Adrenal gland (tissue), 9 donors: ENCODE measurements at regions not wholly inside any gene's neighbourhood (a gene's known extent, or its start where the extent isn't known, plus 50 kb on each side); places are given as distances from the start of the nearest gene placed in this dataset.

Source experiments
- DNase-seq, 7 donors: peaks; one replicate each; pipeline ENCODE4 v3.0.0-alpha.2; 2019 to 2020
- H3K27ac ChIP-seq, 5 donors: fragments of 200-600 bp; sonication (generic) in 4 of 5; 1 replicate in 3 of 5; 2 replicates in 2 of 5; pipeline versions ENCODE4 v1.5.1 to v1.8.0; 2016 to 2020; ENCODE audit warnings: mild to moderate bottlenecking in 1 of 5
- H3K27me3 ChIP-seq: fragments of 200-600 bp; 2 replicates; pipeline ENCODE4 v1.8.0; 2021
- H3K36me3 ChIP-seq, 2 donors: fragments of 200-600 bp; replicated peaks in 1 of 2; 1 replicate in 1 of 2; 2 replicates in 1 of 2; pipeline versions ENCODE4 v1.5.1 to v1.8.0; 2018 to 2022
- H3K4me1 ChIP-seq, 2 donors: fragments of 200-600 bp; replicated peaks in 1 of 2; 1 replicate in 1 of 2; 2 replicates in 1 of 2; pipeline versions ENCODE4 v1.5.1 to v1.8.0; 2018 to 2021
- H3K4me3 ChIP-seq, 4 donors: fragments of 200-600 bp; sonication (generic) in 3 of 4; one replicate each; pipeline ENCODE4 v1.5.1; 2016 to 2018
- H3K9me3 ChIP-seq, 3 donors: fragments of 200-600 bp; sonication (generic) in 1 of 3; replicated peaks in 1 of 3; 1 replicate in 2 of 3; 2 replicates in 1 of 3; pipeline versions ENCODE4 v1.5.1 to v1.8.0; 2016 to 2021
- CTCF ChIP-seq, 6 experiments: fragments of 450-650 bp in 4 of 6; fragments of 200-600 bp in 2 of 6; sonication (generic) in 1 of 6; IDR thresholded peaks; 1 replicate in 5 of 6; 2 replicates in 1 of 6; pipeline versions ENCODE4 v1.5.1 to v1.8.0; 2016 to 2021; ENCODE audit warnings: antibody characterized with exemption in 6 of 6, mild to moderate bottlenecking in 2 of 6, moderate library complexity in 1 of 6
- POLR2A ChIP-seq, 2 donors: fragments of 450-650 bp; IDR thresholded peaks; one replicate each; pipeline ENCODE4 v1.6.1; 2017; ENCODE audit warnings: antibody characterized with exemption in 2 of 2, mild to moderate bottlenecking in 2 of 2, moderate library complexity in 1 of 2
- WGBS, 4 donors: extraction: QIAGEN DNeasy Blood & Tissue Kit in 2 of 4; methylation state at CpG; one replicate each; pipeline versions ENCODE4 v1.1.5 to v1.1.7; 2013 to 2017; 5-methylcytosine and 5-hydroxymethylcytosine counted together
- intact Hi-C, 2 donors: fragments of 100-400 bp; cut with DNase I; formaldehyde crosslinking; loops; one replicate each; pipeline versions ENCODE4 v1.14.1 to v1.15.0; 2022 to 2023
- donor health status: healthy with polysubstance abuse.
- donor health status: Bipolar disorder and iron deficiency.
- donor health status: DM: yes; HTN: yes; CAD: no.
- donor health status: DM: no; HTN: no; CAD: no.
- donor health status: DM: no; HTN: no; CAD: no.

DNA sequence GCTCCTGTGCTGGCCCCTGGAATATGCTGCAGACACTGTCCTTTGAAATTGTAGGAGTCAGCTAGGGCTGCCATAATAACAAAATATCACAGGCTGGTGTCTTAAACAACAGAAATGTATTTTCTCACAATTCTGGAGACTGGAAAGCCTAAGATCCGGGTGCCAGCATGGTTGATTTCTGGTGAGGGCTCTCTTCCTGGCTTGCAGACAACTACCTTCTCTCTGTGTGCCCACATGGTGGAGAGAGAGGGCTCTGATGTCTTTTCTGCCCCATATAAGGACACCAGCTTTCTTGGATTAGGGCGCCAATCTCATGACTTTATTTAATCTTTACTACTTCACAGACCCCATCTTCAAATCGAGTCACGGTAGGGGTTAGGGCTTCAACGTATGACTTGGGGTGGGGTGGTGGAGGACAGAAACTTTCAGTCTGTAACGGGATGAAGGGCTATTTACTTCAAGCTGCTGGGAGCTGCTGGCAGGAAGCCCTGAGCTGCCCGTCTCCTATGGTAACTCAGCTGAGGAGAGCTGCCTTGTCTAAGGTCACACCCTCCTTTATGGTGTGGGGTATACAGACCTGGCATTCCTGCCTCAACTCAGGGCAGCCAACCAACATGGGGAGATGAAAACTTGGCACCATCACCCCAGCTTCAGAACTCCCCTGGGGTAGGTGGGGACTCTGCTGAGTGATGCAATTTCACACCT lies 142.9 kb upstream of the ZBED5 start:
- intact Hi-C loops, result no loop called here
- TF ChIP-seq CTCF (IDR thresholded peaks at IDR 0.05) (no peak), POLR2A (IDR thresholded peaks at IDR 0.05) (no peak)
- Histone ChIP-seq H3K4me3 (no peak overlapping the region), H3K36me3 (no peaks in the 10 kb centered on the region), H3K27ac (no peak overlapping the region), H3K9me3 (no peaks in the 10 kb centered on the region), H3K4me1 (no peaks in the 10 kb centered on the region), H3K27me3 (no peaks in the 10 kb centered on the region)
- whole genome bisulfite sequencing, 4 donors, result 72 to 92% (median 76%) methylated on average over 6 to 7 of the region's 7 CpGs
- DNase-seq, result no peak

- intact Hi-C loops, result no loop called here
- no peaks in the 10 kb centered on the region for H3K36me3 ChIP-seq
- WGBS, 4 donors, result 65 to 76% (median 73%) methylated on average over 5 of the region's 5 CpGs
- H3K4me3 ChIP-seq, result no peak overlapping the region
- H3K27me3 ChIP-seq, result no peaks in the 10 kb centered on the region
- H3K27ac ChIP-seq, result no peak overlapping the region
- no peak for TF ChIP-seq CTCF (IDR thresholded peaks at IDR 0.05)
- no peak for TF ChIP-seq POLR2A (IDR thresholded peaks at IDR 0.05)
- H3K4me1 ChIP-seq, result no peaks in the 10 kb centered on the region
- no peak for DNase-seq
- no peaks in the 10 kb centered on the region for H3K9me3 ChIP-seq
Observed at GRCh38 chr11:10998674-10999073, 140.8 kb upstream of the ZBED5 start.

DNA sequence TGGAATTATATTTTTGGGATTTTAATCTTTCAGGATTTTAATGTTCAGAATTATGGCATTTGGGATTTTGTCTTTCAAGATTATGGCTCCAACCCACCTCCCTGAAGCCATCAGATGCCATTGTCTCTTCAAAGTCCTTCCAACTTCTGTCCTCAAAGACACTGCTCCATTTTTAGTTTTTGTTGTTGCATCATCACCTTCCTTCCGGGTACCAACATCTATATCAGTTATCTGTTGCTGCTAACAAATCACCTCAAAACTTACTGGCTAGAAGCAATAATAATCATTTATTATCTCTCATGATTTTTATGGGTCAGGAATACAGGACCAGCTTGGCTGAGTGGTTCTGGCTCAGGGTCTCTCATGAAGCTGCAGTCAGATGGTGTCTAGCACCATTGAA lies 138.8 kb upstream of the ZBED5 start:
- H3K4me1 ChIP-seq, result no peaks in the 10 kb centered on the region
- H3K4me3 ChIP-seq, result no peak overlapping the region
- intact Hi-C loops, result no loop called here
- no peaks in the 10 kb centered on the region for H3K27me3 ChIP-seq
- no peak overlapping the region for H3K27ac ChIP-seq
- no peak for TF ChIP-seq POLR2A (IDR thresholded peaks at IDR 0.05)
- no peak for TF ChIP-seq CTCF (IDR thresholded peaks at IDR 0.05)
- DNase-seq, result no peak
- 30 to 75% (median 55%) methylated on average over 1 of the region's 1 CpG for WGBS, 4 donors
- no peaks in the 10 kb centered on the region for H3K36me3 ChIP-seq
- H3K9me3 ChIP-seq, result no peaks in the 10 kb centered on the region

DNA sequence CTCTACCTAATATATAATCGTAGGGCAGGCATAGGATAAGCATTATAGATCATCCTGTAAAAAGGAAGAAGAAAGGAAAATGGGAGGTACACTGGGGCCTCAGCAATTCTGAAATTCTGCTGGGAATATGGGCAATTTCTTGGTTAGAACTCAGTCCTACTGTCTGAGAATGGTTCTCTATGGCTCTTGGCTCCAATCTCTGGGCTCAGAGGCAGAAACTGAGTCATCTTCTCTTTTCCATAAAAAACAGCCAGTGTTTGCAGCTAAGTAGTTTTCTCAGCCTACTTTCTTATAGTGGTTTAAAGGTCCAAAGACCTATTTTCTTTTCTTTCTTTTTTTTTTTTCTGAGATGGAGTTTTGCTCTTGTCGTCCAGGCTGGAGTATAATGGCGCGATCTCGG lies 135.8 kb upstream of the ZBED5 start:
- no peaks in the 10 kb centered on the region for H3K36me3 ChIP-seq
- TF ChIP-seq CTCF (IDR thresholded peaks at IDR 0.05) (no peak), POLR2A (IDR thresholded peaks at IDR 0.05) (no peak)
- no peak overlapping the region for H3K27ac ChIP-seq
- 84 to 90% (median 88%) methylated on average over 5 of the region's 5 CpGs for WGBS, 4 donors
- no peak overlapping the region for H3K4me3 ChIP-seq
- H3K27me3 ChIP-seq, result no peaks in the 10 kb centered on the region
- no peaks in the 10 kb centered on the region for H3K9me3 ChIP-seq
- intact Hi-C loops, result no loop called here
- H3K4me1 ChIP-seq, result no peaks in the 10 kb centered on the region
- no peak for DNase-seq
